ENCODE measurements at regions not wholly inside any gene's neighbourhood (a gene's known extent, or its start where the extent isn't known, plus 50 kb on each side); places are given as distances from the start of the nearest gene placed in this dataset.

- TF ChIP-seq POLR2A (IDR thresholded peaks at IDR 0.05) (no peak), EP300 (IDR thresholded peaks at IDR 0.05) (no peak)
- TF ChIP-seq, protein P1, sequence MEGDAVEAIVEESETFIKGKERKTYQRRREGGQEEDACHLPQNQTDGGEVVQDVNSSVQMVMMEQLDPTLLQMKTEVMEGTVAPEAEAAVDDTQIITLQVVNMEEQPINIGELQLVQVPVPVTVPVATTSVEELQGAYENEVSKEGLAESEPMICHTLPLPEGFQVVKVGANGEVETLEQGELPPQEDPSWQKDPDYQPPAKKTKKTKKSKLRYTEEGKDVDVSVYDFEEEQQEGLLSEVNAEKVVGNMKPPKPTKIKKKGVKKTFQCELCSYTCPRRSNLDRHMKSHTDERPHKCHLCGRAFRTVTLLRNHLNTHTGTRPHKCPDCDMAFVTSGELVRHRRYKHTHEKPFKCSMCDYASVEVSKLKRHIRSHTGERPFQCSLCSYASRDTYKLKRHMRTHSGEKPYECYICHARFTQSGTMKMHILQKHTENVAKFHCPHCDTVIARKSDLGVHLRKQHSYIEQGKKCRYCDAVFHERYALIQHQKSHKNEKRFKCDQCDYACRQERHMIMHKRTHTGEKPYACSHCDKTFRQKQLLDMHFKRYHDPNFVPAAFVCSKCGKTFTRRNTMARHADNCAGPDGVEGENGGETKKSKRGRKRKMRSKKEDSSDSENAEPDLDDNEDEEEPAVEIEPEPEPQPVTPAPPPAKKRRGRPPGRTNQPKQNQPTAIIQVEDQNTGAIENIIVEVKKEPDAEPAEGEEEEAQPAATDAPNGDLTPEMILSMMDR (IDR thresholded peaks at IDR 0.05): no peak
Observed at GRCh38 chr15:67937153-67937761, 97.4 kb upstream of the RNU6-1 start.
